Activated CD8-positive, alpha-beta memory T cell treated with anti-CD3 and anti-CD28 coated beads for 24 hours (primary cell): ENCODE measurements at regions not wholly inside any gene's neighbourhood (a gene's known extent, or its start where the extent isn't known, plus 50 kb on each side); places are given as distances from the start of the nearest gene placed in this dataset.

Experiments
- DNase-seq: peaks from one replicate; pipeline ENCODE4 v3.0.0-alpha.2; 2020

GRCh38 chr6:87935196-87935595 is 112.4 kb upstream of the SPACA1 start:
- no peak for DNase-seq

GRCh38 chr6:87932361-87932760 is 115.3 kb upstream of the SPACA1 start:
- no peak for DNase-seq

DNA sequence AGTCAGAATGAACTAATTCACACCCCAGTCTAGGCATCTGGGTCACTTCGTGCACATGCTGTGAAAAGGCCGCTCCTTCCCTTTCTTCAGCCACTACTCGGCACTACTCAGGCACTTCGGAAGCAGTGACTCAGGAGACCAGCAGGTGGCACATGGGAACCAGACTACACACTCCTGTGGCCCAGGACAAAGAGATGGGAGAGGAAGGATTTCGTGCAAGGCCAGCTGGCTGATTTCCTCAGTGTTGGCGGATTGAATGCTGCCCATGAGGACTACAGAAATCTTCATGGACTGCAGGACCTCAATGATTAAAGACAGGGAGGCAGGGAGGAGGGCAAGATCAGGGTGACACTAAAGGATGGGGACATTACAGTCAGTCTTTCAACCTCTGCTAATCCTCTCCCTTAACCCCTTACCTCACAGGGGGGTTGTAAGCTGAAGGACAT is 117.8 kb upstream of the SPACA1 start:
- peak; percentile 74 for DNase-seq

- DNase-seq: no peak
Measured at GRCh38 chr6:87926687-87927086, 121.0 kb upstream of the SPACA1 start.

- DNase-seq: no peak
Measured at GRCh38 chr6:87926072-87926471, 121.6 kb upstream of the SPACA1 start.

GRCh38 chr6:87925373-87926060 is 122.1 kb upstream of the SPACA1 start:
- DNase-seq: no peak

- no peak for DNase-seq
Measured at GRCh38 chr6:87923389-87924050, 124.1 kb upstream of the SPACA1 start.

GRCh38 chr6:87922947-87923330 is 124.7 kb upstream of the SPACA1 start:
- DNase-seq: no peak

GRCh38 chr6:87922196-87922946 is 125.3 kb upstream of the SPACA1 start:
- DNase-seq: no peak

GRCh38 chr6:87921034-87921433 is 126.6 kb upstream of the SPACA1 start:
- no peak for DNase-seq

DNA sequence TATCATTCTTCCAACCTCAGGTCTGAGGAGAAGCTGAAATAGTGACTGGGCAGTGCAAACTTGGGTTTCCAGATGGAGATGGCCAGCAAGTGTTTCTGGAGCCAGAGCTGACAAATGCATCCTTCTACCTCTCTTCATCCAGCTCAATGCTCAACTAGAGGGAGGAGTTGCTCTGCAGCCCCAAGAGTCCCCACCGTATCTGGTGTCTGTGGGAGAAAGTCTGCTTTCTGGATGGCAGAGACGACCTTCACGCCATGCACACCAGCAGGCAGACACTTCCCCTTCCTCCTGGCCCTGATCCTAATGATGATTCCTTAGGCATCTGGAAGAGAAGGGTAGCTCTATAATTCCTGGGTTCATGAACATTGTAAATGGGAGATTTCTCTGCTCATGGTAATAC is 127.4 kb upstream of the SPACA1 start:
- no peak for DNase-seq

DNA sequence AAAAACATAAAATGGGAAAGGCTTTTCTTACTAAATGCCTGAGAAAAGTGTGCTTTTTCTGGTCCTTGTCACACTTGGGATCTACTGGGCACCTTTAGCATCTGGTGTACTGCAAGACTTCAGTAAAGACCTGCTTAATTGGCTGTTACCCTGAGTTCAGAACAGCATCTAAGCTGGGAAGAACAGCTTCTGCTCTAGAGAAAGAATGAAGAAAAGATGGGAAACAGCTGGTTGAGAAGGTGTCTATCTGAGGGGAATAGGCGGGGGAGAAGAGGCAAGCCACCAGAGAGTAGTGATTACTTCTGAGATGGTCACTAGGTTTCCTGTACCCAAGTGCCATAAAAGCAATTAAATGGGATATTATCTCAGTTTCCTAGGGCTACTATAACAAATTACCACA is 128.2 kb upstream of the SPACA1 start:
- DNase-seq: no peak

GRCh38 chr6:87919001-87919400 is 128.6 kb upstream of the SPACA1 start:
- DNase-seq: no peak

GRCh38 chr6:87918461-87918941 is 129.1 kb upstream of the SPACA1 start:
- DNase-seq: no peak

- no peak for DNase-seq
Measured at GRCh38 chr6:87917886-87918285, 129.8 kb upstream of the SPACA1 start.

DNA sequence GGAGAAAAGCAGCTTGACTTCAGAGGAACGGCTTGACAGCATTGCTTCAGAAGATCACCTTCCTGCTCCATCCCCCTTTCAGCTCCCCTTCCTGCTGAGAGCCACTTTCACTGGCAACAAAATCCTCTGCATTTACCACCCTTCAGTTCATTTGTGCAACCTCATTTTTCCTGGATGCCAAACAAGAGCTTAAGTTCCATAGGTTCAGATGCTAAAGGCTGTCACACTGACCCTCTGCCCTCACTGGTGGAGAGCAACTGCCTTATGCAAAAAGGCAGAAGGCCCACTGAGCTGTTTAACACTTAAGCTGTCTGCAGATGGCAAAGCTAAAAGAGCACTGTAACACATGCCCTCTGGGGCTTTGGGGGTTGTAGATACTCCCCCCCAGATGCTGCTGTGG is 131.2 kb upstream of the SPACA1 start:
- no peak for DNase-seq

- DNase-seq: no peak
Measured at GRCh38 chr6:87914637-87915395, 132.8 kb upstream of the SPACA1 start.

DNA sequence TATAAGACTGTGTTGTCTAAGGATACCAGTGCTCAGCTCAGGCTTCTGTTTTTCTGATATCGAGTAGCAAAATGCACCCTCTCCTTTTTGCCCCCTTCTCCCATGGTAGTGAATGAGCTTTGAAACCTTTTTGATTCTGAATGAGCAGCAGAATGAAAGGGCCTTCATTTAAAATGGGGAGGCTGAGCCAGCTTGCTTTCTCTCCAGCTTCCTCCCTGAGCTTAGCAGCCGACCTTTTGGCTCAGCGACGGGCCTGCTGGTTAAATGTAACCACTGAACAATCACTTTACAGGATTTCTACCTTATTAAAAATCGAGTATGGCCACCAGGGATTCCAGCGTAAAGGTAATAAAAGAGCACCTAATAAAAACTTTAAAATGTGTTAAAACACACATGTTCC is 133.7 kb upstream of the SPACA1 start:
- DNase-seq: no peak

- DNase-seq: no peak
Measured at GRCh38 chr6:87912102-87912501, 135.5 kb upstream of the SPACA1 start.

GRCh38 chr6:87909849-87910248 is 137.8 kb upstream of the SPACA1 start:
- DNase-seq: no peak

- DNase-seq: no peak
Measured at GRCh38 chr6:87908978-87909811, 138.4 kb upstream of the SPACA1 start.

- DNase-seq: no peak
Measured at GRCh38 chr6:87907521-87907920, 140.1 kb upstream of the SPACA1 start.
